ENCODE measurements at regions not wholly inside any gene's neighbourhood (a gene's known extent, or its start where the extent isn't known, plus 50 kb on each side); places are given as distances from the start of the nearest gene placed in this dataset.

- Histone ChIP-seq H3K27me3 (ENCODE audit: control insufficient read depth, insufficient read depth, low read length) (no peaks in the 10 kb centered on the region), H3K36me3 (ENCODE audit: control insufficient read depth, insufficient read depth, low read length) (no peaks in the 10 kb centered on the region), H3K4me3 (ENCODE audit: low read depth, low read length) (no peak overlapping the region)
- TF ChIP-seq CTCF (IDR thresholded peaks at IDR 0.05; ENCODE audit: insufficient read depth, low read length, poor library complexity, severe bottlenecking), result no peak
- no peak for DNase-seq (ENCODE audit: low read depth)
Observed at GRCh38 chr2:11903085-11903606, 156.7 kb downstream of the LPIN1 start.

- Histone ChIP-seq H3K36me3 (ENCODE audit: control insufficient read depth, insufficient read depth, low read length) (no peaks in the 10 kb centered on the region), H3K27me3 (ENCODE audit: control insufficient read depth, insufficient read depth, low read length) (no peaks in the 10 kb centered on the region), H3K4me3 (ENCODE audit: low read depth, low read length) (no peak overlapping the region)
- no peak for DNase-seq (ENCODE audit: low read depth)
- no peak for TF ChIP-seq CTCF (IDR thresholded peaks at IDR 0.05; ENCODE audit: insufficient read depth, low read length, poor library complexity, severe bottlenecking)
Observed at GRCh38 chr2:11904029-11904428, 157.6 kb downstream of the LPIN1 start.

GRCh38 chr2:11904941-11905340 lies 158.5 kb downstream of the LPIN1 start:
- no peak for DNase-seq (ENCODE audit: low read depth)
- Histone ChIP-seq H3K36me3 (ENCODE audit: control insufficient read depth, insufficient read depth, low read length) (no peaks in the 10 kb centered on the region), H3K27me3 (ENCODE audit: control insufficient read depth, insufficient read depth, low read length) (no peaks in the 10 kb centered on the region)

GRCh38 chr2:11907190-11907589 lies 160.8 kb downstream of the LPIN1 start:
- TF ChIP-seq CTCF (IDR thresholded peaks at IDR 0.05; ENCODE audit: insufficient read depth, low read length, poor library complexity, severe bottlenecking), result no peak
- Histone ChIP-seq H3K4me3 (ENCODE audit: low read depth, low read length) (no peak overlapping the region), H3K36me3 (ENCODE audit: control insufficient read depth, insufficient read depth, low read length) (no peaks in the 10 kb centered on the region), H3K27me3 (ENCODE audit: control insufficient read depth, insufficient read depth, low read length) (no peaks in the 10 kb centered on the region)
- DNase-seq (ENCODE audit: low read depth), result no peak

More at GRCh38 chr2:11904941-11905340, 158.5 kb downstream of the LPIN1 start:
- no peak for TF ChIP-seq CTCF (IDR thresholded peaks at IDR 0.05; ENCODE audit: insufficient read depth, low read length, poor library complexity, severe bottlenecking)
- H3K4me3 ChIP-seq (ENCODE audit: low read depth, low read length), result no peak overlapping the region

GRCh38 chr2:11910971-11911370 lies 164.5 kb downstream of the LPIN1 start:
- DNase-seq (ENCODE audit: low read depth), result no peak
- TF ChIP-seq CTCF (IDR thresholded peaks at IDR 0.05; ENCODE audit: insufficient read depth, low read length, poor library complexity, severe bottlenecking), result no peak
- no peak overlapping the region for H3K4me3 ChIP-seq (ENCODE audit: low read depth, low read length)

GRCh38 chr2:11912980-11913379 lies 166.5 kb downstream of the LPIN1 start:
- H3K36me3 ChIP-seq (ENCODE audit: control insufficient read depth, insufficient read depth, low read length), result no peaks in the 10 kb centered on the region
- no peak for TF ChIP-seq CTCF (IDR thresholded peaks at IDR 0.05; ENCODE audit: insufficient read depth, low read length, poor library complexity, severe bottlenecking)
- H3K27me3 ChIP-seq (ENCODE audit: control insufficient read depth, insufficient read depth, low read length), result no peaks in the 10 kb centered on the region
- no peak for DNase-seq (ENCODE audit: low read depth)
- no peak overlapping the region for H3K4me3 ChIP-seq (ENCODE audit: low read depth, low read length)

More at GRCh38 chr2:11910971-11911370, 164.5 kb downstream of the LPIN1 start:
- Histone ChIP-seq H3K27me3 (ENCODE audit: control insufficient read depth, insufficient read depth, low read length) (no peaks in the 10 kb centered on the region), H3K36me3 (ENCODE audit: control insufficient read depth, insufficient read depth, low read length) (no peaks in the 10 kb centered on the region)
